HG03439 (cell line): ENCODE measurements at regions not wholly inside any gene's neighbourhood (a gene's known extent, or its start where the extent isn't known, plus 50 kb on each side); places are given as distances from the start of the nearest gene placed in this dataset.
"Not testable (repeated sequence)": the region's sequence is repeated elsewhere in the genome, so short reads cannot be mapped to it uniquely, and the experiment has no call there.

ENCODE experiments used
- ATAC-seq: cut with Tn5 transposase; IDR thresholded peaks from one replicate; pipeline ENCODE4 v1.9.1; 2021; ENCODE audit warnings: mild to moderate bottlenecking, moderate library complexity; ENCODE audit not compliant: unreplicated experiment

GRCh38 chr5:126133424-126133823, 289.8 kb upstream of the GRAMD2B start:
- no peak for ATAC-seq

- ATAC-seq = no peak
Observed at GRCh38 chr5:126137891-126138280, 285.3 kb upstream of the GRAMD2B start.

GRCh38 chr5:126138281-126138931, 284.8 kb upstream of the GRAMD2B start:
- ATAC-seq = no peak

GRCh38 chr5:126139086-126139485, 284.1 kb upstream of the GRAMD2B start:
- no peak for ATAC-seq

GRCh38 chr5:126139773-126140172, 283.4 kb upstream of the GRAMD2B start:
- no peak for ATAC-seq

GRCh38 chr5:126143622-126144021, 279.6 kb upstream of the GRAMD2B start:
- ATAC-seq = no peak

- ATAC-seq = not testable (repeated sequence)
Observed at GRCh38 chr5:126150319-126150718, 272.9 kb upstream of the GRAMD2B start.

- ATAC-seq = not testable (repeated sequence)
Observed at GRCh38 chr5:126155298-126155697, 267.9 kb upstream of the GRAMD2B start.

GRCh38 chr5:126166368-126166767, 256.8 kb upstream of the GRAMD2B start:
- ATAC-seq = no peak

GRCh38 chr5:126168785-126169184, 254.4 kb upstream of the GRAMD2B start:
- ATAC-seq = no peak

GRCh38 chr5:126171916-126172315, 251.3 kb upstream of the GRAMD2B start:
- no peak for ATAC-seq

GRCh38 chr5:126172812-126173211, 250.4 kb upstream of the GRAMD2B start:
- no peak for ATAC-seq

GRCh38 chr5:126178521-126178920, 244.7 kb upstream of the GRAMD2B start:
- ATAC-seq = no peak

GRCh38 chr5:126182971-126183695, 240.1 kb upstream of the GRAMD2B start:
- no peak for ATAC-seq

GRCh38 chr5:126184474-126184873, 238.7 kb upstream of the GRAMD2B start:
- no peak for ATAC-seq

GRCh38 chr5:126186210-126186609, 237.0 kb upstream of the GRAMD2B start:
- no peak for ATAC-seq

- no peak for ATAC-seq
Observed at GRCh38 chr5:126188804-126189203, 234.4 kb upstream of the GRAMD2B start.

- ATAC-seq = no peak
Observed at GRCh38 chr5:126189231-126189630, 234.0 kb upstream of the GRAMD2B start.

- no peak for ATAC-seq
Observed at GRCh38 chr5:126189862-126190261, 233.3 kb upstream of the GRAMD2B start.

GRCh38 chr5:126192226-126192625, 231.0 kb upstream of the GRAMD2B start:
- ATAC-seq = no peak

- no peak for ATAC-seq
Observed at GRCh38 chr5:126195410-126196100, 227.7 kb upstream of the GRAMD2B start.

GRCh38 chr5:126198531-126198930, 224.7 kb upstream of the GRAMD2B start:
- no peak for ATAC-seq
